GM23338 (cell line): ENCODE measurements at regions not wholly inside any gene's neighbourhood (a gene's known extent, or its start where the extent isn't known, plus 50 kb on each side); places are given as distances from the start of the nearest gene placed in this dataset.

Source experiments
- TF ChIP-seq, protein P1 (sequence below): IDR thresholded peaks from one replicate; pipeline ENCODE4 v1.6.1; 2018; ENCODE audit warnings: antibody characterized with exemption; ENCODE audit not compliant: unreplicated experiment
- TF ChIP-seq, protein P2 (sequence below), 2 experiments: fragments of 200-600 bp in 1 of 2; sonication (generic) in 1 of 2; conservative IDR thresholded peaks; 2 replicates each; pipeline versions ENCODE4 v1.5.1 to v1.6.1; 2016 to 2017; ENCODE audit warnings: antibody characterized with exemption in 2 of 2, low read depth in 2 of 2, mild to moderate bottlenecking in 2 of 2, moderate library complexity in 1 of 2

DNA sequence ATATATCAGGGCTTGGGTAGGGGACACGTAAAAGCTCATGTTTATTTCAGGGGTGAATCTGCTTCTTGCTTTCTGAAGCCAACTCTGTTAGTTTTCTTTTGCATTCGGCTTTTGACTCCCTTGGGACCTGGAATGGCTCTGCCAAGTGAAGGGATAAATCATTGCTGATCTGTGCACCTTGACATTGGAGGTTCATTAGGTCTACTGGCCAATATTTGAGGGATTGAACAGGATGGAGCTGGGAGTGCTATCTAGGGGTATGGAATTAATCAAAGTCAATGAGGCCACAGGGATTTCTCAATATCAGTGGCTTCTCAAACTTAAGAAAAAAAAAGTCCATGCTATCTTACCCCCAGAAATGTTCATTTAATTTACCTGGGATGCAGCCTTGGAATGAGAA, 203.5 kb upstream of the RMST start:
- TF ChIP-seq, protein P1, sequence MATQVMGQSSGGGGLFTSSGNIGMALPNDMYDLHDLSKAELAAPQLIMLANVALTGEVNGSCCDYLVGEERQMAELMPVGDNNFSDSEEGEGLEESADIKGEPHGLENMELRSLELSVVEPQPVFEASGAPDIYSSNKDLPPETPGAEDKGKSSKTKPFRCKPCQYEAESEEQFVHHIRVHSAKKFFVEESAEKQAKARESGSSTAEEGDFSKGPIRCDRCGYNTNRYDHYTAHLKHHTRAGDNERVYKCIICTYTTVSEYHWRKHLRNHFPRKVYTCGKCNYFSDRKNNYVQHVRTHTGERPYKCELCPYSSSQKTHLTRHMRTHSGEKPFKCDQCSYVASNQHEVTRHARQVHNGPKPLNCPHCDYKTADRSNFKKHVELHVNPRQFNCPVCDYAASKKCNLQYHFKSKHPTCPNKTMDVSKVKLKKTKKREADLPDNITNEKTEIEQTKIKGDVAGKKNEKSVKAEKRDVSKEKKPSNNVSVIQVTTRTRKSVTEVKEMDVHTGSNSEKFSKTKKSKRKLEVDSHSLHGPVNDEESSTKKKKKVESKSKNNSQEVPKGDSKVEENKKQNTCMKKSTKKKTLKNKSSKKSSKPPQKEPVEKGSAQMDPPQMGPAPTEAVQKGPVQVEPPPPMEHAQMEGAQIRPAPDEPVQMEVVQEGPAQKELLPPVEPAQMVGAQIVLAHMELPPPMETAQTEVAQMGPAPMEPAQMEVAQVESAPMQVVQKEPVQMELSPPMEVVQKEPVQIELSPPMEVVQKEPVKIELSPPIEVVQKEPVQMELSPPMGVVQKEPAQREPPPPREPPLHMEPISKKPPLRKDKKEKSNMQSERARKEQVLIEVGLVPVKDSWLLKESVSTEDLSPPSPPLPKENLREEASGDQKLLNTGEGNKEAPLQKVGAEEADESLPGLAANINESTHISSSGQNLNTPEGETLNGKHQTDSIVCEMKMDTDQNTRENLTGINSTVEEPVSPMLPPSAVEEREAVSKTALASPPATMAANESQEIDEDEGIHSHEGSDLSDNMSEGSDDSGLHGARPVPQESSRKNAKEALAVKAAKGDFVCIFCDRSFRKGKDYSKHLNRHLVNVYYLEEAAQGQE, result no peak
- TF ChIP-seq, protein P2, sequence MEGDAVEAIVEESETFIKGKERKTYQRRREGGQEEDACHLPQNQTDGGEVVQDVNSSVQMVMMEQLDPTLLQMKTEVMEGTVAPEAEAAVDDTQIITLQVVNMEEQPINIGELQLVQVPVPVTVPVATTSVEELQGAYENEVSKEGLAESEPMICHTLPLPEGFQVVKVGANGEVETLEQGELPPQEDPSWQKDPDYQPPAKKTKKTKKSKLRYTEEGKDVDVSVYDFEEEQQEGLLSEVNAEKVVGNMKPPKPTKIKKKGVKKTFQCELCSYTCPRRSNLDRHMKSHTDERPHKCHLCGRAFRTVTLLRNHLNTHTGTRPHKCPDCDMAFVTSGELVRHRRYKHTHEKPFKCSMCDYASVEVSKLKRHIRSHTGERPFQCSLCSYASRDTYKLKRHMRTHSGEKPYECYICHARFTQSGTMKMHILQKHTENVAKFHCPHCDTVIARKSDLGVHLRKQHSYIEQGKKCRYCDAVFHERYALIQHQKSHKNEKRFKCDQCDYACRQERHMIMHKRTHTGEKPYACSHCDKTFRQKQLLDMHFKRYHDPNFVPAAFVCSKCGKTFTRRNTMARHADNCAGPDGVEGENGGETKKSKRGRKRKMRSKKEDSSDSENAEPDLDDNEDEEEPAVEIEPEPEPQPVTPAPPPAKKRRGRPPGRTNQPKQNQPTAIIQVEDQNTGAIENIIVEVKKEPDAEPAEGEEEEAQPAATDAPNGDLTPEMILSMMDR (conservative IDR thresholded peaks at IDR 0.05; ENCODE audit: low read depth in 2 of 2), result no peak
